OCI-LY1 (cell line): ENCODE measurements at regions not wholly inside any gene's neighbourhood (a gene's known extent, or its start where the extent isn't known, plus 50 kb on each side); places are given as distances from the start of the nearest gene placed in this dataset.

Experiments
- EZH2 ChIP-seq: fragments of 200-600 bp; sonication (generic), shearing (Covaris generic); IDR thresholded peaks from 2 replicates; pipeline ENCODE4 v1.8.0; 2017; ENCODE audit warnings: borderline replicate concordance, mixed run types, mild to moderate bottlenecking, antibody characterized with exemption, low read length, moderate library complexity, mixed read lengths
- TF ChIP-seq, protein P1 (sequence below): fragments of 200-600 bp; sonication (generic), shearing (Covaris generic); IDR thresholded peaks from 2 replicates; pipeline ENCODE4 v1.5.1; 2017; ENCODE audit warnings: mild to moderate bottlenecking, antibody characterized with exemption, low read length, moderate library complexity, mixed read lengths

DNA sequence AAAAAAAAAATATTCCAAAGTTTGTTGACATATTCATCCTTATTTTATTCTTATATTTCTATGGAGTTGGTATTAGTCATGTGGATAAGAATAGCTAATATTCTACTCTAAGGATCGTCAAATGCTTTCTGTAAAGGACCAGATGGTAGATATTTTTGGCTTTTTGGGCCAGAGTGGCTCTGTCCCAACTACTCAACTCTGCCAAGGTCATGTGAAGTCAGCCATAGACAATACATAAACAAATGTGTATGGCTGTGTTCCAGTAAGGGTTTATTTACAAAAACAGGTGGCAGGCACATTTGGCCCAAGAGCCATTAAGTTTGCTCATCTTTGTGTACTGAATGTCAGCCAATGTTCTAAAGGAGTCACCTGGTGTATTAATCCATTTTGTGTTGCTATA lies 131.8 kb downstream of the TBX5 start:
- TF ChIP-seq, protein P1, sequence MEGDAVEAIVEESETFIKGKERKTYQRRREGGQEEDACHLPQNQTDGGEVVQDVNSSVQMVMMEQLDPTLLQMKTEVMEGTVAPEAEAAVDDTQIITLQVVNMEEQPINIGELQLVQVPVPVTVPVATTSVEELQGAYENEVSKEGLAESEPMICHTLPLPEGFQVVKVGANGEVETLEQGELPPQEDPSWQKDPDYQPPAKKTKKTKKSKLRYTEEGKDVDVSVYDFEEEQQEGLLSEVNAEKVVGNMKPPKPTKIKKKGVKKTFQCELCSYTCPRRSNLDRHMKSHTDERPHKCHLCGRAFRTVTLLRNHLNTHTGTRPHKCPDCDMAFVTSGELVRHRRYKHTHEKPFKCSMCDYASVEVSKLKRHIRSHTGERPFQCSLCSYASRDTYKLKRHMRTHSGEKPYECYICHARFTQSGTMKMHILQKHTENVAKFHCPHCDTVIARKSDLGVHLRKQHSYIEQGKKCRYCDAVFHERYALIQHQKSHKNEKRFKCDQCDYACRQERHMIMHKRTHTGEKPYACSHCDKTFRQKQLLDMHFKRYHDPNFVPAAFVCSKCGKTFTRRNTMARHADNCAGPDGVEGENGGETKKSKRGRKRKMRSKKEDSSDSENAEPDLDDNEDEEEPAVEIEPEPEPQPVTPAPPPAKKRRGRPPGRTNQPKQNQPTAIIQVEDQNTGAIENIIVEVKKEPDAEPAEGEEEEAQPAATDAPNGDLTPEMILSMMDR, result no peak
- no peak for TF ChIP-seq EZH2
